ENCODE measurements at regions not wholly inside any gene's neighbourhood (a gene's known extent, or its start where the extent isn't known, plus 50 kb on each side); places are given as distances from the start of the nearest gene placed in this dataset.

GRCh38 chr1:2925291-2925690 lies 96.0 kb upstream of the ACTRT2 start:
- Histone ChIP-seq H3K27me3 (ENCODE audit: insufficient read depth, low read length) (no peaks in the 10 kb centered on the region), H3K4me1 (ENCODE audit: insufficient read depth, low read length) (no peaks in the 10 kb centered on the region), H3K27ac (ENCODE audit: low read depth, low read length) (no peak overlapping the region), H3K36me3 (ENCODE audit: insufficient read depth, low read length) (no peaks in the 10 kb centered on the region), H2AFZ (ENCODE audit: low read depth, low read length) (no peak overlapping the region), H3K9me3 (ENCODE audit: insufficient read depth, low read depth, low read length) (no peaks in the 10 kb centered on the region), H3K4me3 (ENCODE audit: insufficient read depth, low read depth, low read length) (no peak overlapping the region), H4K20me1 (ENCODE audit: insufficient read depth, low read length) (no peaks in the 10 kb centered on the region), H3K79me2 (ENCODE audit: insufficient read depth, low read length) (no peaks in the 10 kb centered on the region), H3K9ac (ENCODE audit: low read length) (no peak overlapping the region), H3K4me2 (ENCODE audit: low read length) (no peak overlapping the region)
- Mint-ChIP-seq H3K27me3 (ENCODE audit: low read depth, unreplicated experiment) (peaks cover 17% of the 10 kb centered on the region), H3K27ac (ENCODE audit: unreplicated experiment) (no peak overlapping the region), H3K36me3 (ENCODE audit: low read depth, unreplicated experiment) (no peaks in the 10 kb centered on the region), H3K4me1 (ENCODE audit: low read depth, unreplicated experiment) (peaks cover 4% of the 10 kb centered on the region), H3K4me3 (ENCODE audit: unreplicated experiment) (no peak overlapping the region), H3K9me3 (ENCODE audit: unreplicated experiment) (peaks cover 10% of the 10 kb centered on the region)
- FAIRE-seq (no peak), DNase-seq (ENCODE audit: low read depth) (no peak)
- TF ChIP-seq EZH2 (IDR thresholded peaks at IDR 0.05; ENCODE audit: insufficient read depth, low read length) (no peak), CTCF (IDR thresholded peaks at IDR 0.05; ENCODE audit: insufficient read depth, low read depth, low read length) (no peak)

GRCh38 chr1:2925918-2926317 lies 95.3 kb upstream of the ACTRT2 start:
- no peak overlapping the region for H3K27ac Mint-ChIP-seq (ENCODE audit: unreplicated experiment)
- Histone ChIP-seq H4K20me1 (ENCODE audit: insufficient read depth, low read length) (no peaks in the 10 kb centered on the region), H3K79me2 (ENCODE audit: insufficient read depth, low read length) (no peaks in the 10 kb centered on the region), H3K36me3 (ENCODE audit: insufficient read depth, low read length) (no peaks in the 10 kb centered on the region), H3K4me3 (ENCODE audit: insufficient read depth, low read depth, low read length) (no peak overlapping the region), H3K27me3 (ENCODE audit: insufficient read depth, low read length) (no peaks in the 10 kb centered on the region), H3K4me2 (ENCODE audit: low read length) (no peak overlapping the region), H3K9me3 (ENCODE audit: insufficient read depth, low read depth, low read length) (no peaks in the 10 kb centered on the region), H3K4me1 (ENCODE audit: insufficient read depth, low read length) (no peaks in the 10 kb centered on the region), H2AFZ (ENCODE audit: low read depth, low read length) (no peak overlapping the region), H3K27ac (ENCODE audit: low read depth, low read length) (no peak overlapping the region), H3K9ac (ENCODE audit: low read length) (no peak overlapping the region)
- H3K36me3 Mint-ChIP-seq (ENCODE audit: low read depth, unreplicated experiment) = no peaks in the 10 kb centered on the region
- no peak for TF ChIP-seq EZH2 (IDR thresholded peaks at IDR 0.05; ENCODE audit: insufficient read depth, low read length)
- TF ChIP-seq CTCF (IDR thresholded peaks at IDR 0.05; ENCODE audit: insufficient read depth, low read depth, low read length) = no peak
- peaks cover 4% of the 10 kb centered on the region for H3K4me1 Mint-ChIP-seq (ENCODE audit: low read depth, unreplicated experiment)
- H3K9me3 Mint-ChIP-seq (ENCODE audit: unreplicated experiment) = peaks cover 10% of the 10 kb centered on the region
- H3K4me3 Mint-ChIP-seq (ENCODE audit: unreplicated experiment) = no peak overlapping the region
- FAIRE-seq (no peak), DNase-seq (ENCODE audit: low read depth) (no peak)
- H3K27me3 Mint-ChIP-seq (ENCODE audit: low read depth, unreplicated experiment) = peaks cover 17% of the 10 kb centered on the region

- no peaks in the 10 kb centered on the region for H3K36me3 Mint-ChIP-seq (ENCODE audit: low read depth, unreplicated experiment)
- no peaks in the 10 kb centered on the region for H3K9me3 ChIP-seq (ENCODE audit: insufficient read depth, low read depth, low read length)
- no peak for FAIRE-seq
- H3K27me3 Mint-ChIP-seq (ENCODE audit: low read depth, unreplicated experiment) = peaks cover 17% of the 10 kb centered on the region
- H3K9me3 Mint-ChIP-seq (ENCODE audit: unreplicated experiment) = peaks cover 10% of the 10 kb centered on the region
- H3K4me1 ChIP-seq (ENCODE audit: insufficient read depth, low read length) = no peaks in the 10 kb centered on the region
- no peak for TF ChIP-seq CTCF (IDR thresholded peaks at IDR 0.05; ENCODE audit: insufficient read depth, low read depth, low read length)
- TF ChIP-seq EZH2 (IDR thresholded peaks at IDR 0.05; ENCODE audit: insufficient read depth, low read length) = no peak
- no peak overlapping the region for H3K4me2 ChIP-seq (ENCODE audit: low read length)
- H3K4me3 ChIP-seq (ENCODE audit: insufficient read depth, low read depth, low read length) = no peak overlapping the region
- H3K4me3 Mint-ChIP-seq (ENCODE audit: unreplicated experiment) = no peak overlapping the region
- H3K27ac ChIP-seq (ENCODE audit: low read depth, low read length) = no peak overlapping the region
- H3K79me2 ChIP-seq (ENCODE audit: insufficient read depth, low read length) = no peaks in the 10 kb centered on the region
- H3K27ac Mint-ChIP-seq (ENCODE audit: unreplicated experiment) = no peak overlapping the region
- no peaks in the 10 kb centered on the region for H4K20me1 ChIP-seq (ENCODE audit: insufficient read depth, low read length)
- no peaks in the 10 kb centered on the region for H3K27me3 ChIP-seq (ENCODE audit: insufficient read depth, low read length)
- no peak for DNase-seq (ENCODE audit: low read depth)
- H2AFZ ChIP-seq (ENCODE audit: low read depth, low read length) = no peak overlapping the region
- H3K36me3 ChIP-seq (ENCODE audit: insufficient read depth, low read length) = no peaks in the 10 kb centered on the region
- H3K4me1 Mint-ChIP-seq (ENCODE audit: low read depth, unreplicated experiment) = peaks cover 4% of the 10 kb centered on the region
- H3K9ac ChIP-seq (ENCODE audit: low read length) = no peak overlapping the region
Measured at GRCh38 chr1:2926447-2927055, 94.7 kb upstream of the ACTRT2 start.
